GM10266 (cell line): ENCODE measurements at regions not wholly inside any gene's neighbourhood (a gene's known extent, or its start where the extent isn't known, plus 50 kb on each side); places are given as distances from the start of the nearest gene placed in this dataset.
"Not testable (repeated sequence)": the region's sequence is repeated elsewhere in the genome, so short reads cannot be mapped to it uniquely, and the experiment has no call there.

Source experiments
- DNase-seq: peaks from one replicate; pipeline ENCODE4 v3.0.0; 2012; ENCODE audit errors: extremely low spot score
- CTCF ChIP-seq: IDR thresholded peaks from 2 replicates; pipeline ENCODE4 v1.5.1; 2012; ENCODE audit warnings: mild to moderate bottlenecking, low read depth; ENCODE audit not compliant: control insufficient read depth, insufficient read depth; ENCODE audit errors: missing control alignments

- no peak for TF ChIP-seq CTCF
- no peak for DNase-seq
Measured at GRCh38 chr3:177618873-177619733, 421.8 kb upstream of the TBL1XR1 start.

DNA sequence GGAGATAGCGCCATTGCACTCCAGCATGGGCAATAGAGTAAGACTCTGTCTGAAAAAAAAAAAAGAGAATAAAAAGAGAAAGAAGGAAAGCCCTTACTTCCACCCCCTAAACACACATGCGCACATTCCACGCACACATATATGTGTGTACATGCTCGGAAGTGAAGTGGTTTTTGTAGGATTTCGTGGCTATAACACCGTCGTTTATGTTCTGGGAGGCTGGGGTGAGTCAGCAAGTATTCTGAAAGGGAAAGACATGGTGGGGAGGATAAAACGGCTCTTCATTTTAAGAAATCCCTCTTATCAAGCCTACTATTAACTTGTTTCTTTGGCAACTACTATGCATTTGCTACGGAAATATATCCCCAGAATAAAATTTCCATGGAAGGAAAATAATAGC lies 422.8 kb upstream of the TBL1XR1 start:
- TF ChIP-seq CTCF, result no peak
- DNase-seq, result no peak

GRCh38 chr3:177622520-177622919 lies 425.2 kb upstream of the TBL1XR1 start:
- no peak for DNase-seq
- TF ChIP-seq CTCF, result no peak

DNA sequence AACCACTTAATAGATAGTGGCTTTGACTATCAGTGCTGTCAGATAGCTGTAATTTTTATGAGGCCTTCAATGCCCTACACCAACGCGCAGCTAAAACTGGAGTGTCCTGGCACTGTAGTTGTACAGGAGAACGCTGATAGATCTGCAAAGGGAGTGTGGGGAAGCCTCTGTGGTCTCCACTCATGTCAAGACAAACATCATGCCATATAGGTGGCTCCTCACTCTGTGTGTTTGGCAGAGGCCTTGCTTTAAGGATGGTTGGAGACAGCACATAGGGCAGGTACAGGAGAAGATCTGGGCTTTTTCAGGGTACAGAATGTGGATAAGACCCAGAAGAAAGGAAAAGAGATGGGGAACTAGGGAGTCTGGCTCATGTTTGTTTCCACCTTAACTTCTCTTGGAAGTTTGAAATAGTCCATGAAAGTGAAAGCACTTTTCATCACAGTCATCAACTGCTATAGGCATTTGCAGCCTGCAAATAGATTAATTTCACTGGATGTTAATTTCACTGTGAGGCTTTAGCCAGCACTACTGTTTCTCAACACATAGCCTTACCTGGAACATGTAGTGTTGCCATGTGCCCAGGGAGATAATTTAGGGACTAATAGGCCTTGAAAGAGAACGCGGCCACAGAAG lies 425.8 kb upstream of the TBL1XR1 start:
- TF ChIP-seq CTCF, result no peak
- no peak for DNase-seq

DNA sequence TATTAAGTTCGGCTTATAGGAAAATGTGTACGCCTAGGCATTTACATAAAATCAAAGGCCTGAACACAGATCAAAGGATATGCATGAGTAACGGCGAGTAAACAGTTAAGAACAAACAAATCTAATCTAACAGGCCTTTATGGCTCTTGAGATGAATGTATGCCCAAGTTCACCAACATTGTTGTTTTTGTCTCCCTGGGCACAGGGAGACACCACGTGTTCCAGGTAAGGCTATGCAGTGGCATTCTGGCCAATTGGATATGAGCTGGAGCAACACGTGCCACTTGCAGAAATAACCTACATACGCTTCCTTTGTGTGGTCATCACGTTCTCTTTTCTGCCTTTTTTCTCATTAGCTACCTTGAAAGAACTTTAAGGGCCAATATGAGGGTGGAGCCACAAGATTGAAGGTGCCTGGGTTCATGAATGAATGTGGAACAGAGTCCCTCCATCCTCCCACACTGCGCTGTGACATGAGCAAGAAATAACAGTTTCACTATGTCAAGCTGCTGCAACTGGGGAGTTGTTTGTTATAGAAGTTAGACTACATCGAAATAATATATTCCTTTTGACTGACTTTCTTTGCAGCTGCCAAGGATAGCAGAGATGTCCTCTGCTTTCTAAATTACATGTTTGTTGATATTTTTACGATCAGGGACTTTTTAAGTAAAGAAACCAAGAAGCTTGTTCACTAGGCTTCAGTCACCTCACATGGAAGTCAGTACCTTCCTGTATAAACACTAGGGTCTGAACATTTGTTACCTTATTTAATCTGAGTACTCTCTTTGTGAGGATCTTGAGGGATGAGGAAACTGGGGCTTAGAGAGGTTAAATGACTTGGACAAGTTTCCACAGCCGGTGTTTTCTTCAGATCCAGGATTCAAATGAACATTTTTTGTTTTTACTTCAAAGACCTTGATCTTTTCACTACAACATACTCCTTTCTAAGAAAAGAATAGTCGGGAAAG lies 427.5 kb upstream of the TBL1XR1 start:
- no peak for TF ChIP-seq CTCF
- no peak for DNase-seq

- TF ChIP-seq CTCF, result no peak
- DNase-seq, result no peak
Measured at GRCh38 chr3:177626045-177626444, 428.8 kb upstream of the TBL1XR1 start.

DNA sequence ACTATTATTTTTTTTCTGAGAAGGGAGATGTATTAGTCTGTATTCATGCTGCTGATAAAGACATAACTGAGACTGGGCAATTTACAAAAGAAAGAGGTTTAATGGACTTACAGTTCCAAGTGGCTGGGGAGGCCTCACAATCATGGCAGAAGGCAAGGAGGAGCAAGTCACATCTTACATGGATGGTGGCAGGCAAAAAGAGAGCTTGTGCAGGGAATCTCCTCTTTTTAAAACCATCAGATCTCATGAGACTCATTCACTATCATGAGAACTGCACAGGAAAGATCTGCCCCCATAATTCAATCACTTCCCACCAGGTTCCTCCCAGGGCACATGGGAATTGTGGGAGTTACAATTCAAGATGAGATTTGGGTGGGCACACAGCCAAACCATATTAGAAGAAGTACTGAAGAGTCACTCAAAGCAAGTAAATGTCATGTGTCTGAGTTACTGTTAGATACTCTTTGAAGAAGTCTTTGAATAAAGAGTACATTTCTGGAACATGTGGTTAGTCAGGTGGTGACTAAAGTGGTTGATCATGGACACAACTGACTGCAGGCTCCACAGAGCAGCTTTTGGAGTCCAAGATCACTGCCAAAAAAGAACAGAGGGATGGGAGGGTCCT lies 430.9 kb upstream of the TBL1XR1 start:
- DNase-seq, result not testable (repeated sequence)
